ENCODE measurements at regions not wholly inside any gene's neighbourhood (a gene's known extent, or its start where the extent isn't known, plus 50 kb on each side); places are given as distances from the start of the nearest gene placed in this dataset.

- no peaks in the 10 kb centered on the region for H3K9me3 ChIP-seq
- no peaks in the 10 kb centered on the region for H3K36me3 ChIP-seq
- intact Hi-C loops (cut with DNase I), result no loop called here
- no peaks in the 10 kb centered on the region for H3K4me1 ChIP-seq (replicated peaks)
- no peak overlapping the region for H3K4me3 ChIP-seq
- TF ChIP-seq POLR2A (IDR thresholded peaks at IDR 0.05) (no peak), POLR2AphosphoS5 (IDR thresholded peaks at IDR 0.05) (no peak)
- TF ChIP-seq, protein P1, sequence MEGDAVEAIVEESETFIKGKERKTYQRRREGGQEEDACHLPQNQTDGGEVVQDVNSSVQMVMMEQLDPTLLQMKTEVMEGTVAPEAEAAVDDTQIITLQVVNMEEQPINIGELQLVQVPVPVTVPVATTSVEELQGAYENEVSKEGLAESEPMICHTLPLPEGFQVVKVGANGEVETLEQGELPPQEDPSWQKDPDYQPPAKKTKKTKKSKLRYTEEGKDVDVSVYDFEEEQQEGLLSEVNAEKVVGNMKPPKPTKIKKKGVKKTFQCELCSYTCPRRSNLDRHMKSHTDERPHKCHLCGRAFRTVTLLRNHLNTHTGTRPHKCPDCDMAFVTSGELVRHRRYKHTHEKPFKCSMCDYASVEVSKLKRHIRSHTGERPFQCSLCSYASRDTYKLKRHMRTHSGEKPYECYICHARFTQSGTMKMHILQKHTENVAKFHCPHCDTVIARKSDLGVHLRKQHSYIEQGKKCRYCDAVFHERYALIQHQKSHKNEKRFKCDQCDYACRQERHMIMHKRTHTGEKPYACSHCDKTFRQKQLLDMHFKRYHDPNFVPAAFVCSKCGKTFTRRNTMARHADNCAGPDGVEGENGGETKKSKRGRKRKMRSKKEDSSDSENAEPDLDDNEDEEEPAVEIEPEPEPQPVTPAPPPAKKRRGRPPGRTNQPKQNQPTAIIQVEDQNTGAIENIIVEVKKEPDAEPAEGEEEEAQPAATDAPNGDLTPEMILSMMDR (IDR thresholded peaks at IDR 0.05), result no peak
- no peak for DNase-seq (ENCODE audit: low spot score)
- H3K27ac ChIP-seq, result no peak overlapping the region
- H3K27me3 ChIP-seq (replicated peaks; ENCODE audit: insufficient read depth), result no peaks in the 10 kb centered on the region
These were observed 197.8 kb downstream of the PCDH7 start for GRCh38 chr4:30917946-30918345.

DNA sequence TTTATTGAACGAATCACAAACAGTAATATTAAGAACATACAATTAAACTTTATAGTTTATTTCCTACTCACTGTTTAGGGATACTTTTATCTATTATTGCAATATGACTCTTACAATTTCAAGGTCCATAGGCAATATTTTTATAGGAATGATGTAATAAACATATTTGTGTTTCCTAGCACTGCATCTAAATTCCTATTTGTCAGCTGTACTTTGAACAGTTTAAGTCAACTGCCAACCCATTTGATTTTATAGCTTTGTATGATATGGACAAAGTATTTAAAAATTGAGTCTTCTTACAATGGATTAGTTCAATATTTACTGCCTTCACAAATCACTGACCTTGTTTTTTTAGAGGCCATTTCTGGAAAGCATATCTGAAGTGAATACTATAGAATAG is 199.3 kb downstream of the PCDH7 start:
- no peaks in the 10 kb centered on the region for H3K27me3 ChIP-seq (replicated peaks; ENCODE audit: insufficient read depth)
- H3K27ac ChIP-seq, result no peak overlapping the region
- no peak overlapping the region for H3K4me3 ChIP-seq
- intact Hi-C loops (cut with DNase I), result no loop called here
- 57% methylated on average over 1 of the region's 1 CpG for WGBS
- TF ChIP-seq, protein P1 (IDR thresholded peaks at IDR 0.05), result no peak
- no peak for TF ChIP-seq POLR2A (IDR thresholded peaks at IDR 0.05)
- no peak for TF ChIP-seq POLR2AphosphoS5 (IDR thresholded peaks at IDR 0.05)
- DNase-seq (ENCODE audit: low spot score), result no peak
- no peaks in the 10 kb centered on the region for H3K36me3 ChIP-seq
- no peaks in the 10 kb centered on the region for H3K4me1 ChIP-seq (replicated peaks)
- H3K9me3 ChIP-seq, result no peaks in the 10 kb centered on the region

- WGBS, result 94% methylated on average over 11 of the region's 11 CpGs
- intact Hi-C loops (cut with DNase I), result no loop called here
- no peaks in the 10 kb centered on the region for H3K36me3 ChIP-seq
- H3K9me3 ChIP-seq, result no peaks in the 10 kb centered on the region
- no peaks in the 10 kb centered on the region for H3K27me3 ChIP-seq (replicated peaks; ENCODE audit: insufficient read depth)
- H3K27ac ChIP-seq, result no peak overlapping the region
- TF ChIP-seq POLR2AphosphoS5 (IDR thresholded peaks at IDR 0.05) (no peak), POLR2A (IDR thresholded peaks at IDR 0.05) (no peak)
- TF ChIP-seq, protein P1 (IDR thresholded peaks at IDR 0.05), result no peak
- no peak overlapping the region for H3K4me3 ChIP-seq
- no peak for DNase-seq (ENCODE audit: low spot score)
- H3K4me1 ChIP-seq (replicated peaks), result no peaks in the 10 kb centered on the region
These were observed 199.9 kb downstream of the PCDH7 start for GRCh38 chr4:30920043-30920442.

DNA sequence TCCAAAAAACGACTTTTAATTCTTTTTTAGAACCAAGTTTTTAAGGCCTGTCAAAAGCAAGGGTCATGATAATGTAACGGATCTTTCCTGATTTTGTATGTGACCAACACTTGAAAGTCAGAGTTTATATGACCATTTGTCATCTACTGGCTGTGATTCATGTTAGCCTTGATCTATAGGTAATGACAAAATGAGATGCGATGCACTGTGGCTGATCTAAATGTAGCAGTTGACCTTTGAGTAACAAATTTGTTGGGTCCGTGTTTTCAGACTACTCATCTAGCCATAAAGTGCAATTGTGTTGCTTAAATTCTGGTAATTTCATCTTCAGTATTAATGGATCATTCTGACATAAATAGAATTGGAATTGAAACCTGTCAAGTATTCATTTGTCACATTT is 202.5 kb downstream of the PCDH7 start:
- intact Hi-C loops (cut with DNase I), result no loop called here
- H3K4me3 ChIP-seq, result no peak overlapping the region
- no peak for DNase-seq (ENCODE audit: low spot score)
- H3K4me1 ChIP-seq (replicated peaks), result no peaks in the 10 kb centered on the region
- H3K9me3 ChIP-seq, result no peaks in the 10 kb centered on the region
- no peaks in the 10 kb centered on the region for H3K36me3 ChIP-seq
- H3K27ac ChIP-seq, result no peak overlapping the region
- no peaks in the 10 kb centered on the region for H3K27me3 ChIP-seq (replicated peaks; ENCODE audit: insufficient read depth)
- TF ChIP-seq, protein P1 (IDR thresholded peaks at IDR 0.05), result no peak
- TF ChIP-seq POLR2AphosphoS5 (IDR thresholded peaks at IDR 0.05) (no peak), POLR2A (IDR thresholded peaks at IDR 0.05) (no peak)
- WGBS, result 89% methylated on average over 4 of the region's 4 CpGs

DNA sequence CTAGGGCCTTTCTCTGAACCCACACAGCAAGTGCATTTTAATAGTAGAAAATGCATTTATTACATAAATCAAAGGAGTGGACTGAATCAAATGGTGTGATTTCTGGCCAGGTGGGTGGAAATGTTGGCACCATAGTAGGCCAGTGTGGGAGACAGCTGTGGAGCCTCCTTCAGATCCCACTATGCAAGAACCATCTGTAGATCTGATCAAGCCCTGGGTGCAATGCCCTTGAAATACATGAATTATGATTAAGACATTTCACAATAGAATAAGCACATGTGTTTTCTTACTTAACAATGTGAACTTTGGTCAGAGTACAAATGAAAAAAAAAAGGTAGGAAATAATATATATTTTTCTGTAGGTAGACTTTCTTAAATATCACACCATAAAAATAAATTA is 204.3 kb downstream of the PCDH7 start:
- intact Hi-C loops (cut with DNase I), result no loop called here
- H3K4me1 ChIP-seq (replicated peaks), result no peaks in the 10 kb centered on the region
- no peaks in the 10 kb centered on the region for H3K27me3 ChIP-seq (replicated peaks; ENCODE audit: insufficient read depth)
- TF ChIP-seq, protein P1 (IDR thresholded peaks at IDR 0.05), result no peak
- DNase-seq (ENCODE audit: low spot score), result no peak
- no peaks in the 10 kb centered on the region for H3K9me3 ChIP-seq
- H3K27ac ChIP-seq, result no peak overlapping the region
- H3K4me3 ChIP-seq, result no peak overlapping the region
- no peaks in the 10 kb centered on the region for H3K36me3 ChIP-seq
